Natural killer cell treated with Interleukin-12 subunit alpha and Interleukin-12 subunit beta and Interleukin-15 and Interleukin-18, amount 100 ng/mL, for 72 hours (primary cell): ENCODE measurements at regions not wholly inside any gene's neighbourhood (a gene's known extent, or its start where the extent isn't known, plus 50 kb on each side); places are given as distances from the start of the nearest gene placed in this dataset.
"Not testable (repeated sequence)": the region's sequence is repeated elsewhere in the genome, so short reads cannot be mapped to it uniquely, and the experiment has no call there.

Experiments
- ATAC-seq, 2 donors: fragments of 150-1000 bp; cut with Tn5 transposase in 1 of 2; sonication (Bioruptor Pico), chemical (Tn5 transposase) in 1 of 2; 2 replicates each; pipeline ENCODE4 v1.10.0; 2021
- DNase-seq: peaks from one replicate; pipeline ENCODE4 v3.0.0; 2022; ENCODE audit warnings: low spot score
- H3K27ac Mint-ChIP-seq, 2 donors: 1 replicate in 1 of 2; 2 replicates in 1 of 2; pipeline ENCODE4 v1.8.0; 2022; ENCODE audit warnings: mixed read lengths in 2 of 2, mild to moderate bottlenecking in 1 of 2, moderate library complexity in 1 of 2
- H3K27me3 Mint-ChIP-seq, 2 donors: 1 replicate in 1 of 2; 2 replicates in 1 of 2; pipeline ENCODE4 v1.8.0; 2022; ENCODE audit warnings: mixed read lengths in 2 of 2
- H3K36me3 Mint-ChIP-seq: one replicate; pipeline ENCODE4 v1.8.0; 2022; ENCODE audit warnings: mixed read lengths
- H3K4me1 Mint-ChIP-seq, 2 donors: 1 replicate in 1 of 2; 2 replicates in 1 of 2; pipeline ENCODE4 v1.8.0; 2022; ENCODE audit warnings: low read depth in 2 of 2, mixed read lengths in 2 of 2, mild to moderate bottlenecking in 1 of 2
- H3K4me3 Mint-ChIP-seq: one replicate; pipeline ENCODE4 v1.8.0; 2022; ENCODE audit warnings: mixed read lengths
- H3K9me3 Mint-ChIP-seq: 2 replicates; pipeline ENCODE4 v1.8.0; 2022; ENCODE audit warnings: mixed read lengths

DNA sequence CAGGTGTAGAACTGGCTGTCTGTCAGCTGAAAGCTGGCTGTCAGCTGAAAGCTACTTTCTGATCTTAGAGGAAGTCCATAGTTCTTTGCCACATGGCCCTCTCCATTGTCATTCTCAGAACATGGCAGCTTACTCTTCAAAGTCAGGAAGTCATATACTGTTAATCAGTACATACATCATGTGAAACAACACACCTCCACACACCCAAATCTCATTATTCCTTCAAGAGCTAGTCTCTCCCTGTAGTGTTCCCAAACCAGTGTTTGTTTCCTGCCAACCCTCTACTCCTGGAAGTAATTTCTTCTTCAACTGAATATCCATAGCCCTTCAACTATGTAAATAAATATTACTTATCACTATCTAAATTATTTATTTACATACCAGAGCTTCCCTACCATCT, 58.9 kb downstream of the OR5AK2 start:
- no peaks in the 10 kb centered on the region for H3K4me1 Mint-ChIP-seq
- H3K36me3 Mint-ChIP-seq, result no peaks in the 10 kb centered on the region
- H3K27me3 Mint-ChIP-seq, result no peaks in the 10 kb centered on the region
- ATAC-seq (no peak), DNase-seq (no peak)
- H3K9me3 Mint-ChIP-seq, result peaks cover 8% of the 10 kb centered on the region
- H3K27ac Mint-ChIP-seq, result no peak overlapping the region
- H3K4me3 Mint-ChIP-seq, result no peak overlapping the region

DNA sequence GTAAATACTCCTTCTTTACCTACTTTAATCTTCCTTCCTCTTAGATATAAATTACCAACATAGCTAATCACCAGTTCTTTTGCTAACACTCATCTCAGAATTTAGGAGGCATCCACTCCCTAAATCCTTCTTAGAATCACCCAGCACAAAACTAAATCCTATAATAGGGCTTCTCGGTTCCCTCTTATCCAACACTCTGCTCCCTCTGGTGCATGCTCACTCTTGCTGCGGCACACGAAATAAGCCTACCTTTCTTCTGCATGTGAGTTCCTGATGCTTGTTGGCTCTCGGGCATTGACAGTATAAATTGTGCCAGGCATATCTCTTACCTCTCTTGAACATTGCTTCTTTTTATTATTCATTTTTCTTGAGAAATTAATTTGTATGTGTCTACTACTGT, 61.0 kb downstream of the OR5AK2 start:
- Mint-ChIP-seq H3K27ac (no peak overlapping the region), H3K9me3 (peaks cover 8% of the 10 kb centered on the region), H3K4me1 (no peaks in the 10 kb centered on the region), H3K36me3 (no peaks in the 10 kb centered on the region), H3K27me3 (no peaks in the 10 kb centered on the region), H3K4me3 (no peak overlapping the region)
- no peak for DNase-seq
- no peak for ATAC-seq

DNA sequence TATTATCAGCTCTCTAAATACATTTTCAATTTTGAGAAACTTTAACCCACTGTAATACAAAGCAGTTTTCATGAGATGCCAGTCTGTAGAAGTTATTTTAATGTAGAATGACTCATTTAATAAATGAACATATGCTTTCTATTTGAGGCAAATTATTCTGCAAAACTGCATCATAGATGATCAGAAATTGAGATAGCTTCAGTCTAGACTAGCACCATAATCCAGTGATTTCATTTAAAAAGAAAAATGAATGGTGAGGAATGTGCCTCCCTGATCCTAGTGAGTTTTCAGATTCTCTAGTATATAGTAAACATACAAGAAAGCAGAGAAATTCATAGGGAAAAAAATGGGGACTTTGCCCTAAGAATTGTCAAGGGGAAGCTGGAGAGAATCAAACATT, 66.1 kb downstream of the OR5AK2 start:
- no peaks in the 10 kb centered on the region for H3K4me1 Mint-ChIP-seq
- peaks cover 3% of the 10 kb centered on the region for H3K9me3 Mint-ChIP-seq
- H3K36me3 Mint-ChIP-seq, result no peaks in the 10 kb centered on the region
- no peak overlapping the region for H3K27ac Mint-ChIP-seq
- no peaks in the 10 kb centered on the region for H3K27me3 Mint-ChIP-seq
- DNase-seq (no peak), ATAC-seq (no peak)
- H3K4me3 Mint-ChIP-seq, result no peak overlapping the region

DNA sequence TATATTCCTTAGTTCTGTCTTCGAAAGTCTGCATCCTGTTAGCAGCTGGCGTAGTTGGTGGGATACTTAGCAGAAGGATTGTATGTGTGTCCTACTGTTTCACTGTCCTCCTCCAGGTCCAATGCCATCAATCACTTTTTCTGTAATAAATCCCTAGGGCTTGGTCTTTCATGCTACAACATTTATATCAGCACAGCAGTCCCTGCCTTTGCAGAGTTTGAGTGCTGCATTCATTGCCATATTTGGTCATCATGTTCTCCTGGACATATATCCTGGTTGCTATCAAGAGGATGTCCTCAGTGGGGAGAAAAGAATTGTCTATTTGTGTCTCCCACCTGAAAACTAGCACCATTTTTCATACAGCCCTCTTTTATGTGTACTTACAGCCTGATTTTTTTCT, 67.0 kb downstream of the OR5AK2 start:
- Mint-ChIP-seq H3K4me3 (no peak overlapping the region), H3K4me1 (no peaks in the 10 kb centered on the region), H3K27ac (no peak overlapping the region), H3K9me3 (peaks cover 3% of the 10 kb centered on the region), H3K36me3 (no peaks in the 10 kb centered on the region), H3K27me3 (no peaks in the 10 kb centered on the region)
- ATAC-seq, result no peak
- no peak for DNase-seq

GRCh38 chr11:57056735-57057134, 68.0 kb downstream of the OR5AK2 start:
- H3K27ac Mint-ChIP-seq, result no peak overlapping the region
- peaks cover 3% of the 10 kb centered on the region for H3K9me3 Mint-ChIP-seq
- H3K27me3 Mint-ChIP-seq, result no peaks in the 10 kb centered on the region
- no peak overlapping the region for H3K4me3 Mint-ChIP-seq
- no peaks in the 10 kb centered on the region for H3K36me3 Mint-ChIP-seq
- DNase-seq, result no peak
- no peak for ATAC-seq
- no peaks in the 10 kb centered on the region for H3K4me1 Mint-ChIP-seq

DNA sequence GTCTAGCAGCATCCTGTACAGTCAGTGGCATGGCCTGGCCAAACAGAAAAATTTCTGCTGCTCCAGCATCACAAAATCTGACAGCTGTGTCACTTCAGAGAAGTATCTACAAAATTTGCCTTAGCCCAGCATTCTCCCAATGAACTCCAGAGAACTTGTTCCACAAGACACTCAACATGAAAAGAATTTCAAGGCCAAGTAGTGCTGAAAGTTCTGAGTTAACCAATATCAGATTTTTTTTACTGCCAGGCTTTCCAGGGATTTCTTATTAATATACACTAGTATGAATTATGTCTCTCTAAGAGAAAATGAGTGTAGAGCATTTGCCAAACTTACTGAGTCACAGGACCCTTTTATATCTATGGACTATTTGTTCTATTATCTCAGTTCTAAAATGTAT, 68.8 kb downstream of the OR5AK2 start:
- no peak overlapping the region for H3K27ac Mint-ChIP-seq
- no peaks in the 10 kb centered on the region for H3K36me3 Mint-ChIP-seq
- no peaks in the 10 kb centered on the region for H3K4me1 Mint-ChIP-seq
- H3K27me3 Mint-ChIP-seq, result no peaks in the 10 kb centered on the region
- no peak for ATAC-seq
- no peak overlapping the region for H3K4me3 Mint-ChIP-seq
- no peak for DNase-seq
- peaks cover 3% of the 10 kb centered on the region for H3K9me3 Mint-ChIP-seq

DNA sequence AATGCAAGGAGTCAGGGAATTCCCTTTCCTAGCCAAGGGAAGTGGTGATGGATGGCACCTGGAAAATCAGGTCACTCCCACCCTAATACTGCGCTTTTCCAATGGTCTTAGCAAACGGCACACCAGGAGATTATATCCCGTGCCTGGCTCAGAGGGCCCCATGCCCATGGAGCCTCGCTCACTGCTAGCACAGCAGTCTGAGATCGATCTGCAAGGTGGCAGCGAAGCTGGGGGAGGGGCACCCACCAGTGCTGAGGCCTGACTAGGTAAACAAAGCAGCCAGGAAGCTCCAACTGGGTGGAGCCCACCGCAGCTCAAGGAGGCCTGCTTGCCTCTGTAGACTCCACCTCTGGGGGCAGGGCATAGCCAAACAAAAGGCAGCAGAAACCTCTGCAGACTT, 74.2 kb downstream of the OR5AK2 start:
- ATAC-seq, H3K27me3 Mint-ChIP-seq, DNase-seq, H3K4me3 Mint-ChIP-seq, H3K27ac Mint-ChIP-seq, H3K36me3 Mint-ChIP-seq, H3K4me1 Mint-ChIP-seq, H3K9me3 Mint-ChIP-seq: not testable (repeated sequence)

DNA sequence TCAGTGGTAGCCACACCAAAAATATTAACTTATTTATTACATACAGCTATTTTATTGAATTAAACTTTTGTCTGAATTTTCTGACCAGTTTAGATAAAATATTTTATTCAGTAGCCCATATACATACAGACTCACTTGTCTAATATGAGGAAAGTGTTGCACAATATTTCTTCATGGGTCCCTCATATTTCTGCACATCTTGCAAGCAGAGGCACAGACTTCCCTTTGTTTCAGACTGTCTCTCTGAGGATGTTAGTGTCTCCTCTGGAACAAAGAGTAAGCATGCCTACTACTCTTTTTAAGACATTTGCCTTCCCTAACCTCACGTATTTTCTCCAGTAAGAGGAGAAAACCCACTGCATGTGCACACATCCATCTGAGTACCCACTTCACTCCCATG, 81.2 kb downstream of the OR5AK2 start:
- Mint-ChIP-seq H3K4me3 (no peak overlapping the region), H3K9me3 (no peaks in the 10 kb centered on the region), H3K36me3 (no peaks in the 10 kb centered on the region), H3K27me3 (no peaks in the 10 kb centered on the region), H3K4me1 (no peaks in the 10 kb centered on the region), H3K27ac (no peak overlapping the region)
- ATAC-seq, result no peak
- DNase-seq, result no peak

DNA sequence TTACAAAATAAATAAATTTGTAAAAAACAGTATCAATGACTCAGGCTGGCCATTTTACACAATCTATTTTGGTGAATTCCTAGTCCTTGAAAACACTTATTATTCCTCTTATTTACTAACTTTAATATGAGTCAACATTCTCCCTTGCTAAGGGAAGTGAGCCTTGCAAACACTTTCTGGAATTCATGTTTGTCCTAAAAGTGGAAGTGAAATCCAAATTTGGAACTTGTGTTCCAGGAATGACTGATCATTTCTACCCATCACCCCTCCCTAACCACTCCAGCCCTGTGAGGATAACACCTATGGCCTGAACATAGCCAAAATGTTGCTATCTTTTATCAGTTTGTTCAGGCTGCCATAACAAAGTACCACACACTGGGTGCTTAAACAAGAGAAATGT, 83.1 kb downstream of the OR5AK2 start:
- Mint-ChIP-seq H3K4me3 (no peak overlapping the region), H3K27ac (no peak overlapping the region), H3K4me1 (no peaks in the 10 kb centered on the region), H3K9me3 (no peaks in the 10 kb centered on the region), H3K27me3 (no peaks in the 10 kb centered on the region), H3K36me3 (no peaks in the 10 kb centered on the region)
- ATAC-seq (no peak), DNase-seq (no peak)

- no peak overlapping the region for H3K27ac Mint-ChIP-seq
- no peak for DNase-seq
- no peak overlapping the region for H3K4me3 Mint-ChIP-seq
- ATAC-seq, result no peak
- no peaks in the 10 kb centered on the region for H3K9me3 Mint-ChIP-seq
- no peaks in the 10 kb centered on the region for H3K36me3 Mint-ChIP-seq
- no peaks in the 10 kb centered on the region for H3K4me1 Mint-ChIP-seq
- no peaks in the 10 kb centered on the region for H3K27me3 Mint-ChIP-seq
These were observed 83.9 kb downstream of the OR5AK2 start for GRCh38 chr11:57072640-57073039.

DNA sequence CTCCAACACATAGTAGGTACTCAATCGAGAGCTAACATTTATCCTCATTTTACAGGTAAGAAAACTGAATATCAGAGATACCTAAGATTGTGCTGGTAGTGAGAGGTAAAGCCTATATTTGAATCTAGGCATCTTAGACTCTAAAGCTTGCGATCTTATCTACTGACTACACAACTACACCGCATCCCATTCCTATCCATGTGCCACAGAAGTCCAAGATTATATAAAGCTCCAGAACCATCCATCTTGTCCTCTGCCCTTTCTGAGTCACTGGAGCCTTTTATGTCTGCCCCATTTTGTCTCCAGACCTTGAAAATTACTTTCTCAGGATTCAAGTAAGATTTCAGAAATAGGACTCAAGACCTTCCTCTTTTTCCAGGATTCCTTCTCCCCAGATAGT, 84.4 kb downstream of the OR5AK2 start:
- H3K4me1 Mint-ChIP-seq, result no peaks in the 10 kb centered on the region

GRCh38 chr11:57081356-57081755, 92.6 kb downstream of the OR5AK2 start:
- Mint-ChIP-seq H3K27me3 (no peaks in the 10 kb centered on the region), H3K4me3 (no peak overlapping the region), H3K36me3 (no peaks in the 10 kb centered on the region), H3K9me3 (peaks cover 6% of the 10 kb centered on the region), H3K4me1 (no peaks in the 10 kb centered on the region), H3K27ac (no peak overlapping the region)
- DNase-seq (no peak), ATAC-seq (no peak)

More for the DNA sequence above, 84.4 kb downstream of the OR5AK2 start:
- no peak overlapping the region for H3K4me3 Mint-ChIP-seq
- DNase-seq (no peak), ATAC-seq (no peak)
- H3K27me3 Mint-ChIP-seq, result no peaks in the 10 kb centered on the region
- no peak overlapping the region for H3K27ac Mint-ChIP-seq
- no peaks in the 10 kb centered on the region for H3K9me3 Mint-ChIP-seq
- H3K36me3 Mint-ChIP-seq, result no peaks in the 10 kb centered on the region

DNA sequence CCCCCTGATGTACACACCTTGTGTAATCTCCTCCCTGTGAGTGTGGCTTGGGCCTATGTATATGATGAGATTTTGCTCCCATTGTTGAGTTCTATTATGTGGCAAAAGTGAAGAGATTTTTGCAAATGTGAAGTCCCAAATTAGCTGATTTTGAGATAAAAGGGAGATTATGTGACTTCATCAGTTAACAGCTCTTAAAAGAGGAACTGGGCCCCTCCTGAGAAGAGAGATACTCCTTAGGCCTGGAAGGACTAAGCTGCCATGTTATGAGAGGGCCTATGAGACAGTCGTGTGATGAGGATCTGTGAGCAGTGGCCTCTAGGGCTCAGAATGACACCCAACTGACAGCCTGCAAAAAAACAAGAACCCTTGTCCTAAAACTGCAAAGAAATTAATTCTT, 93.4 kb downstream of the OR5AK2 start:
- H3K36me3 Mint-ChIP-seq, result no peaks in the 10 kb centered on the region
- H3K27me3 Mint-ChIP-seq, result no peaks in the 10 kb centered on the region
- H3K4me3 Mint-ChIP-seq, result no peak overlapping the region
- no peaks in the 10 kb centered on the region for H3K4me1 Mint-ChIP-seq
- no peak for DNase-seq
- no peak overlapping the region for H3K27ac Mint-ChIP-seq
- ATAC-seq, result no peak
- peaks cover 6% of the 10 kb centered on the region for H3K9me3 Mint-ChIP-seq

DNA sequence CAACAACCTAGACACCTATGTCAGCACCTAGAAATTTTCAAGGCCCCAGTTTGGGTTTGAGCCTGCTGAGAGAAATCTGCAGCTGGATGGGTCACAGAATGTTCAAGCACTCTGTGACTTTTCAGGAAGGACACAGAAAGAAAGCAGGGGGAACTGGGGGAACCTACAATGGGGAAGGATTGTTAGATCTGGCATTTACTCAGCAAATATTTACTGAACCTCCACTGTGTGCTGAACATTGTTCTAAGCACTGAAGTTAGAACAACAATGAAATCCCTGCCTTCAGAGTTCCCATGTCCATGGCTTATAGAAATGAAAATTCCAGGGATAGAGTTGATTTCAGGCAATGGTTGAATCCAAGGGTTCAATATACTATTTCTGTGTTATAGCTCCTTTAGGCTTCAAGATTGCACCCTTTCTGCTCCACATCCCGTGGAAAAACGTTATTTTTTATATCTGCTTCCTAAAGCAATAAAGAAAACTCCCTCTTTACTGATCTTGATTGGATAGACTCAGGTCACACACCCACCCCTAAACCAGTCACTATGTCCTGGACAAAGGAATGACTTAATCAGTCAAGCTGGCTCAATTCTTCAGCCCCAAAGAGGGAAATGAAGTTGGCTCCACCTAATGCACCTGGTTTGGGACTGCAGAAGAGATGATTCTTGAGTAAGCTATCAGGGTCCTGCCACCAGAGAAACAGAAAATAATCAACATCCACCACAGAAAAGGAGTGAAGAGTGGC, 95.1 kb downstream of the OR5AK2 start:
- Mint-ChIP-seq H3K27me3 (no peaks in the 10 kb centered on the region), H3K36me3 (no peaks in the 10 kb centered on the region), H3K27ac (no peak overlapping the region), H3K9me3 (peaks cover 6% of the 10 kb centered on the region), H3K4me3 (no peak overlapping the region), H3K4me1 (no peaks in the 10 kb centered on the region)
- DNase-seq (no peak), ATAC-seq (no peak)

DNA sequence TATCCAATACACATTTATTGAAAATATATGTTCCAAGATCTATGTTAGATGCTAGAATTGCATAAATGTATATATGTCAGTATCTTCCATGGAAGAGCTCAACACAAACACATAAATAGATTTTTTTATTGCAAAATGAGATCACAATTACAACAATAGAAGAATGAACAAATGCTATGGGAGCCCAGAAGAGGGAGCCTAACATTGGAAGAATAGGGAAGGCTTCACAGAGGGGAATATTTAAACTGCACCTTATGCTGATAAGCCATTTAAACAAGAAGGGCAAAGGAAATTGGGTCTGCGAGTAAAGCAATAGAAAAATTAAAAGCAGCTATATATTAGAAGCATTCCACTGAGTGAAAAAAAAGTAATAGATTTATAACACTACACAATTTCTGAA, 96.1 kb upstream of the LRRC55 start:
- H3K27me3 Mint-ChIP-seq, result no peaks in the 10 kb centered on the region
- peaks cover 3% of the 10 kb centered on the region for H3K9me3 Mint-ChIP-seq
- no peaks in the 10 kb centered on the region for H3K36me3 Mint-ChIP-seq
- H3K4me3 Mint-ChIP-seq, result no peak overlapping the region
- H3K27ac Mint-ChIP-seq, result no peak overlapping the region
- DNase-seq, result no peak
- no peaks in the 10 kb centered on the region for H3K4me1 Mint-ChIP-seq
- no peak for ATAC-seq
